ENCODE measurements at regions not wholly inside any gene's neighbourhood (a gene's known extent, or its start where the extent isn't known, plus 50 kb on each side); places are given as distances from the start of the nearest gene placed in this dataset.

GRCh38 chr6:12484519-12484918, 194.4 kb downstream of the EDN1 start:
- Histone ChIP-seq H3K9ac (replicated peaks in 1 of 4; ENCODE audit: extremely low read depth in 1 of 4, low read depth in 3 of 4, low read length in 3 of 4) (no peak overlapping the region), H2BK120ac (replicated peaks; ENCODE audit: low read depth, low read length) (no peak overlapping the region), H3K27ac (ENCODE audit: low read depth, low read length) (no peak overlapping the region), H4K91ac (replicated peaks; ENCODE audit: insufficient read length, low read length) (no peak overlapping the region), H4K5ac (ENCODE audit: insufficient read length, low read depth, low read length) (no peak overlapping the region), H3K4me2 (ENCODE audit: insufficient read depth in 1 of 2, low read depth in 2 of 2, low read length in 2 of 2) (no peak overlapping the region), H4K8ac (ENCODE audit: extremely low read depth, insufficient read depth, low read length) (no peak overlapping the region), H3K79me1 (ENCODE audit: low read depth, low read length) (no peaks in the 10 kb centered on the region), H3K23me2 (ENCODE audit: low read depth, low read length) (no peaks in the 10 kb centered on the region), H3K18ac (ENCODE audit: extremely low read depth, low read length) (no peak overlapping the region), H3K36me3 (ENCODE audit: control insufficient read depth in 2 of 4, insufficient read depth in 4 of 4, low read length in 3 of 4) (no peaks in the 10 kb centered on the region), H2BK15ac (ENCODE audit: low read length) (no peak overlapping the region), H2BK12ac (ENCODE audit: low read depth, low read length) (no peak overlapping the region), H2AFZ (ENCODE audit: low read length) (no peak overlapping the region), H2BK20ac (ENCODE audit: low read length) (no peak overlapping the region), H3K4me1 (replicated peaks in 1 of 4; ENCODE audit: control insufficient read depth in 3 of 4, insufficient read depth in 4 of 4, low read length in 3 of 4) (no peaks in the 10 kb centered on the region), H4K20me1 (replicated peaks in 1 of 2; ENCODE audit: control insufficient read depth in 1 of 2, insufficient read depth in 2 of 2, low read length in 2 of 2) (no peaks in the 10 kb centered on the region), H3K56ac (replicated peaks; ENCODE audit: insufficient read length, low read depth, low read length) (no peak overlapping the region), H3K4ac (replicated peaks; ENCODE audit: insufficient read length, low read depth, low read length) (no peak overlapping the region), H3K79me2 (ENCODE audit: control insufficient read depth in 1 of 2, insufficient read depth in 2 of 2, low read length in 2 of 2) (no peaks in the 10 kb centered on the region), H2AK5ac (ENCODE audit: low read depth, low read length) (no peak overlapping the region), H3K4me3 (ENCODE audit: extremely low read depth in 1 of 4, insufficient read depth in 2 of 4, low read depth in 3 of 4, low read length in 4 of 4) (no peak overlapping the region), H3K27me3 (replicated peaks in 1 of 4; ENCODE audit: control insufficient read depth in 3 of 4, extremely low read depth in 1 of 4, insufficient read depth in 3 of 4, low read length in 3 of 4) (no peaks in the 10 kb centered on the region), H2BK5ac (ENCODE audit: low read depth, low read length) (no peak overlapping the region), H3K14ac (ENCODE audit: insufficient read length) (no peak overlapping the region), H3K9me3 (ENCODE audit: insufficient read depth in 2 of 2, low read depth in 1 of 2, low read length in 1 of 2) (no peaks in the 10 kb centered on the region), H3K23ac (ENCODE audit: insufficient read length) (no peak overlapping the region)
- DNase-seq (ENCODE audit: low read depth in 1 of 2, low spot score in 2 of 2) (no peak), FAIRE-seq (no peak)
- 95% methylated on average over 3 of the region's 3 CpGs; no CpG with 5 or more reads in 1 of the 2 experiments for WGBS, 2 experiments (ENCODE audit: extremely low coverage in 1 of 2, insufficient coverage in 1 of 2, insufficient read length in 1 of 2, insufficient replicate concordance in 2 of 2, low coverage in 1 of 2, low lambda C conversion rate in 2 of 2, missing lambda C conversion rate in 1 of 2)
- ChIA-PET CTCF (ENCODE audit: partially characterized antibody) (interaction anchor here (0.9 to 1.8 kb wide), 4 partner anchors 20 to 899 kb away, joined by 3 to 6 read pairs (median 3); no protein-coding TSS in a partner anchor), POLR2A (ENCODE audit: partially characterized antibody) (no interaction called here)
- no peak for TF ChIP-seq EP300 (IDR thresholded peaks at IDR 0.05; ENCODE audit: borderline replicate concordance in 1 of 2, low read depth in 2 of 2, low read length in 2 of 2)
- no peak for TF ChIP-seq JUND (IDR thresholded peaks at IDR 0.05; ENCODE audit: low read length)
- TF ChIP-seq NANOG (IDR thresholded peaks at IDR 0.05; ENCODE audit: insufficient read depth, low read depth, low read length, poor library complexity, severe bottlenecking), result no peak
- TF ChIP-seq GABPA (IDR thresholded peaks at IDR 0.05; ENCODE audit: borderline replicate concordance, insufficient read depth, low read length), result no peak
- no peak for TF ChIP-seq MAX (IDR thresholded peaks at IDR 0.05)
- no peak for TF ChIP-seq SIRT6 (IDR thresholded peaks at IDR 0.05; ENCODE audit: low read length)
- no peak for TF ChIP-seq FOSL1 (IDR thresholded peaks at IDR 0.05; ENCODE audit: insufficient read depth, low read depth, low read length)
- TF ChIP-seq CTCF (IDR thresholded peaks at IDR 0.05; ENCODE audit: control extremely low read depth in 1 of 3, insufficient read depth in 1 of 3, low read depth in 1 of 3, low read length in 3 of 3), result no peak
- no peak for TF ChIP-seq RAD21 (IDR thresholded peaks at IDR 0.05 in 1 of 2, conservative IDR thresholded peaks at IDR 0.05 in 1 of 2; ENCODE audit: low read depth in 2 of 2, low read length in 2 of 2)

Data from H1 (cell line).